ENCODE measurements at regions not wholly inside any gene's neighbourhood (a gene's known extent, or its start where the extent isn't known, plus 50 kb on each side); places are given as distances from the start of the nearest gene placed in this dataset.

- no peak for DNase-seq (ENCODE audit: low read depth in 2 of 2, low spot score in 1 of 2)
These were observed 151.3 kb downstream of the C16orf95 start for GRCh38 chr16:87165885-87166284.

- DNase-seq (ENCODE audit: low read depth in 2 of 2, low spot score in 1 of 2): no peak
These were observed 150.9 kb downstream of the C16orf95 start for GRCh38 chr16:87166321-87166720.

- DNase-seq (ENCODE audit: low read depth in 2 of 2, low spot score in 1 of 2): no peak
These were observed 150.3 kb downstream of the C16orf95 start for GRCh38 chr16:87166934-87167333.

GRCh38 chr16:87169509-87169995 lies 147.6 kb downstream of the C16orf95 start:
- no peak for DNase-seq (ENCODE audit: low read depth in 2 of 2, low spot score in 1 of 2)

GRCh38 chr16:87170310-87170709 lies 146.9 kb downstream of the C16orf95 start:
- no peak for DNase-seq (ENCODE audit: low read depth in 2 of 2, low spot score in 1 of 2)

- DNase-seq (ENCODE audit: low read depth in 2 of 2, low spot score in 1 of 2): no peak
These were observed 145.5 kb downstream of the C16orf95 start for GRCh38 chr16:87171723-87172122.

GRCh38 chr16:87172632-87173031 lies 144.6 kb downstream of the C16orf95 start:
- DNase-seq (ENCODE audit: low read depth in 2 of 2, low spot score in 1 of 2): no peak

- DNase-seq (ENCODE audit: low read depth in 2 of 2, low spot score in 1 of 2): no peak
These were observed 143.8 kb downstream of the C16orf95 start for GRCh38 chr16:87173294-87173893.

- DNase-seq (ENCODE audit: low read depth in 2 of 2, low spot score in 1 of 2): no peak
These were observed 143.1 kb downstream of the C16orf95 start for GRCh38 chr16:87174061-87174460.

GRCh38 chr16:87176735-87177134 lies 140.5 kb downstream of the C16orf95 start:
- no peak for DNase-seq (ENCODE audit: low read depth in 2 of 2, low spot score in 1 of 2)

GRCh38 chr16:87177673-87178072 lies 139.5 kb downstream of the C16orf95 start:
- no peak for DNase-seq (ENCODE audit: low read depth in 2 of 2, low spot score in 1 of 2)

- DNase-seq (ENCODE audit: low read depth in 2 of 2, low spot score in 1 of 2): no peak
These were observed 138.9 kb downstream of the C16orf95 start for GRCh38 chr16:87178177-87178863.

- DNase-seq (ENCODE audit: low read depth in 2 of 2, low spot score in 1 of 2): no peak
These were observed 138.2 kb downstream of the C16orf95 start for GRCh38 chr16:87178977-87179376.

- no peak for DNase-seq (ENCODE audit: low read depth in 2 of 2, low spot score in 1 of 2)
These were observed 137.1 kb downstream of the C16orf95 start for GRCh38 chr16:87180069-87180468.

GRCh38 chr16:87182759-87183158 lies 134.4 kb downstream of the C16orf95 start:
- DNase-seq (ENCODE audit: low read depth in 2 of 2, low spot score in 1 of 2): no peak

- DNase-seq (ENCODE audit: low read depth in 2 of 2, low spot score in 1 of 2): no peak
These were observed 133.5 kb downstream of the C16orf95 start for GRCh38 chr16:87183647-87184046.

GRCh38 chr16:87185308-87185707 lies 131.9 kb downstream of the C16orf95 start:
- DNase-seq (ENCODE audit: low read depth in 2 of 2, low spot score in 1 of 2): no peak

- DNase-seq (ENCODE audit: low read depth in 2 of 2, low spot score in 1 of 2): no peak
These were observed 131.2 kb downstream of the C16orf95 start for GRCh38 chr16:87185983-87186382.

GRCh38 chr16:87186446-87186845 lies 130.7 kb downstream of the C16orf95 start:
- no peak for DNase-seq (ENCODE audit: low read depth in 2 of 2, low spot score in 1 of 2)

GRCh38 chr16:87186876-87187533 lies 130.2 kb downstream of the C16orf95 start:
- no peak for DNase-seq (ENCODE audit: low read depth in 2 of 2, low spot score in 1 of 2)

GRCh38 chr16:87188104-87188503 lies 129.1 kb downstream of the C16orf95 start:
- no peak for DNase-seq (ENCODE audit: low read depth in 2 of 2, low spot score in 1 of 2)

- no peak for DNase-seq (ENCODE audit: low read depth in 2 of 2, low spot score in 1 of 2)
These were observed 127.8 kb downstream of the C16orf95 start for GRCh38 chr16:87189426-87189825.

Data from stimulated activated CD8-positive, alpha-beta memory T cell treated with anti-CD3 and anti-CD28 coated beads, Interleukin-4, amount 100 ng/mL, for 4 hours (primary cell).